ENCODE measurements at regions not wholly inside any gene's neighbourhood (a gene's known extent, or its start where the extent isn't known, plus 50 kb on each side); places are given as distances from the start of the nearest gene placed in this dataset.
"Not testable (repeated sequence)": the region's sequence is repeated elsewhere in the genome, so short reads cannot be mapped to it uniquely, and the experiment has no call there.

DNA sequence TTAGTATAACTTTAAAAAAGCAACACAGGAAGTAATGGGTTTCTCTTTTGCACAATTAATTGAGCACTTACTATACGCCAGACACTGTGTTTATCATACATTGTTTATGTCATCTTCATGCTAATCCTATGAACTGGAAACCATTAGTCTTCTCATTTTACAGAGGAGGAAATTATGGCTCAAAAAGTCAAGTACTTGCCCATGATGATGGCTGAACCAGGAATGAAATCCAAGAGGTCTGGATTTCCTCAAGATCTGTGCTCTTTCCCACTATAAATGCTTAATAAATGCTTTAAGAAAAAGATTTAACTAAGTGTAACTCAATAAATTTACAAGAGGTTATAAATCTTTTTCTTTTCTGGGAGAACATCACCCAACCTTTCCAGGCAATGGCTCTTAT, 303.7 kb upstream of the RRP15 start:
- Mint-ChIP-seq H3K27ac (no peak overlapping the region), H3K4me1 (no peaks in the 10 kb centered on the region), H3K9me3 (ENCODE audit: low read depth) (peaks cover 5% of the 10 kb centered on the region), H3K27me3 (no peaks in the 10 kb centered on the region), H3K36me3 (no peaks in the 10 kb centered on the region), H3K4me3 (no peak overlapping the region)
- CTCF ChIA-PET = no interaction called here
- DNase-seq (no peak), ATAC-seq (no peak)

GRCh38 chr1:217982331-217983050, 302.6 kb upstream of the RRP15 start:
- Mint-ChIP-seq H3K36me3 (no peaks in the 10 kb centered on the region), H3K9me3 (ENCODE audit: low read depth) (peaks cover 2% of the 10 kb centered on the region), H3K4me1 (no peaks in the 10 kb centered on the region), H3K27ac (no peak overlapping the region), H3K27me3 (no peaks in the 10 kb centered on the region), H3K4me3 (no peak overlapping the region)
- CTCF ChIA-PET = no interaction called here
- ATAC-seq = no peak
- DNase-seq = no peak

DNA sequence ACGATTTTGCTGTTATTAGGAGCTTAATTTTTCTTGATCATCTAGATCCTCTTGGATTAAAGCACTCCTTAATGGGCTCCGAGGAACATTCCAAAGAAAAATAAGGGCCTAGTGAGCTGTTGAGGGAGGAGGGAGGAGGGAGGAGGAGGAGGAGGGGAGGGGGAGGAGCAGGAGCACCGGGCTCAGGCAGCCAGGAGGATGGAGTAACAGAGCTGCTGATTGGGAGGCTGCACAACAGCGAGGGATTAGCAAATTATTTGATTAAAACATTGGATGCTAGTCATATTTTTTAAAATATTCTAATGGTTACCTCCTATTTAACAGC, 302.1 kb upstream of the RRP15 start:
- ATAC-seq (no peak), DNase-seq (no peak)
- H3K9me3 Mint-ChIP-seq (ENCODE audit: low read depth) = peaks cover 2% of the 10 kb centered on the region
- H3K4me3 Mint-ChIP-seq = no peak overlapping the region
- H3K27ac Mint-ChIP-seq = no peak overlapping the region
- no peaks in the 10 kb centered on the region for H3K36me3 Mint-ChIP-seq
- H3K4me1 Mint-ChIP-seq = no peaks in the 10 kb centered on the region
- CTCF ChIA-PET = no interaction called here
- H3K27me3 Mint-ChIP-seq = no peaks in the 10 kb centered on the region

GRCh38 chr1:217985641-217986040, 299.5 kb upstream of the RRP15 start:
- Mint-ChIP-seq H3K27ac (no peak overlapping the region), H3K4me3 (no peak overlapping the region), H3K9me3 (ENCODE audit: low read depth) (peaks cover under 1% of the 10 kb centered on the region)

GRCh38 chr1:217989510-217989909, 295.6 kb upstream of the RRP15 start:
- ATAC-seq = no peak
- CTCF ChIA-PET = no interaction called here
- no peak for DNase-seq

More at GRCh38 chr1:217985641-217986040, 299.5 kb upstream of the RRP15 start:
- no peak for DNase-seq
- CTCF ChIA-PET = no interaction called here
- Mint-ChIP-seq H3K27me3 (no peaks in the 10 kb centered on the region), H3K36me3 (no peaks in the 10 kb centered on the region), H3K4me1 (no peaks in the 10 kb centered on the region)
- ATAC-seq = no peak

GRCh38 chr1:217993439-217993838, 291.7 kb upstream of the RRP15 start:
- Mint-ChIP-seq H3K27me3 (no peaks in the 10 kb centered on the region), H3K36me3 (no peaks in the 10 kb centered on the region), H3K27ac (no peak overlapping the region), H3K9me3 (ENCODE audit: low read depth) (peaks cover 8% of the 10 kb centered on the region), H3K4me3 (no peak overlapping the region), H3K4me1 (no peaks in the 10 kb centered on the region)
- DNase-seq = no peak
- CTCF ChIA-PET = no interaction called here
- ATAC-seq = no peak

More at GRCh38 chr1:217989510-217989909, 295.6 kb upstream of the RRP15 start:
- H3K4me3 Mint-ChIP-seq = no peak overlapping the region
- no peaks in the 10 kb centered on the region for H3K27me3 Mint-ChIP-seq
- no peaks in the 10 kb centered on the region for H3K36me3 Mint-ChIP-seq
- peaks cover 5% of the 10 kb centered on the region for H3K9me3 Mint-ChIP-seq (ENCODE audit: low read depth)
- no peak overlapping the region for H3K27ac Mint-ChIP-seq
- no peaks in the 10 kb centered on the region for H3K4me1 Mint-ChIP-seq

DNA sequence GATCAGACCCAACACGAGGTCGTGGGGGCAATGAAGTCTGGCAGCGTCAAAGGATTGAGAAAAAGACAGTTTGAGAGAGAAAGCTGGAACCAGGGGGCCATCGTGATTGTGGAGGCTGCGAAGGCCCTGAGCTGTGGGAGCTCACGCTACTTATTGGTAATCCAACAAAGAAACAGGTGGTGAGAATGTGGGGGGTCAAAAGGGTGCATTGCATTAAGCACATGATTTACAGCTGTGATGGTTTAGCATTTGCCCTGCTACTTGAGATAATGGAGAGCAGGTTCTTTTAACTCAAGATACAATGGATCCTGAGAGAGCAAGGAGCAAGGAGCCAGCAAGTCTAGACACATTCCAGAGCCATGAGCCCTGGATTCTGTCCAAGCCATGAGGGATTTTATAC, 276.8 kb upstream of the RRP15 start:
- ATAC-seq; H3K4me3 Mint-ChIP-seq; H3K27me3 Mint-ChIP-seq; H3K9me3 Mint-ChIP-seq (ENCODE audit: low read depth); DNase-seq; H3K27ac Mint-ChIP-seq; H3K36me3 Mint-ChIP-seq; H3K4me1 Mint-ChIP-seq; CTCF ChIA-PET: not testable (repeated sequence)

DNA sequence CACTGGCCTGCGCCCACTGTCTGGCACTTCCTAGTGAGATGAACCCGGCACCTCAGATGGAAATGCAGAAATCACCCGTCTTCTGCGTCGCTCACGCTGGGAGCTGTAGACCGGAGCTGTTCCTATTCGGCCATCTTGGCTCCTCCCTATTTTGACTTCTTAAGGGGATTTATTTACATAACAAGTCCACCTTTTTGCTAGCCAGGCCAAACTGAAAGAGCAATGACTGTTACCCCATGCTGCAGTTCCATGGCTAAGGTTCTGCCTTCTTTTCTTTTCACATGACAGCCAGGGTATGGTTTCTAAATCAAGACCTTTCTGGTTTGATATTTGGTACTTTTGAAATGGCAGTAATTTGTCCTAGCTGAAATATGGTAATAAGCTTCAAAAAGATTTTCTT, 270.0 kb upstream of the RRP15 start:
- CTCF ChIA-PET; H3K27me3 Mint-ChIP-seq; H3K36me3 Mint-ChIP-seq; ATAC-seq; H3K4me3 Mint-ChIP-seq; DNase-seq; H3K4me1 Mint-ChIP-seq; H3K9me3 Mint-ChIP-seq (ENCODE audit: low read depth); H3K27ac Mint-ChIP-seq: not testable (repeated sequence)

GRCh38 chr1:218024211-218024720, 260.8 kb upstream of the RRP15 start:
- CTCF ChIA-PET = no interaction called here
- ATAC-seq (no peak), DNase-seq (no peak)
- H3K9me3 Mint-ChIP-seq (ENCODE audit: low read depth) = peaks cover 4% of the 10 kb centered on the region
- no peaks in the 10 kb centered on the region for H3K4me1 Mint-ChIP-seq
- no peaks in the 10 kb centered on the region for H3K27me3 Mint-ChIP-seq
- no peak overlapping the region for H3K27ac Mint-ChIP-seq
- H3K4me3 Mint-ChIP-seq = no peak overlapping the region
- H3K36me3 Mint-ChIP-seq = no peaks in the 10 kb centered on the region

DNA sequence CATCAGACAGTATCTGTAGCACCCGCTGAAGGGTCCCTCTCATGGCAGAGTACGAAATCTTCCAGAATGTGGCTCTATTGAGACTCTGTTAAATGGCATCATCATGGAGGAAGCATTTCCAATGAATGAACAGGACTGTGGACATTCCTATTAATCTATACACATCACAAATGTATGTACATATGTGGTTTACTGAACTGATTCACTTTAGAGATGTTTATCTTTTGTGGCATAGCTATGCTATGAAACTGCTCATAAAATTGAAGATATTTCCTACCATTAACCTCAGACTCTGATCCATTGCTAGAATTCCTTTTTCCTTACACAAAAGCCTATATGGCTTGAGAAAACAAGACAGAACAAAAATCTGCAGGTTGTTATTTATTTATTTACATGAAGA, 259.6 kb upstream of the RRP15 start:
- Mint-ChIP-seq H3K27ac (no peak overlapping the region), H3K27me3 (no peaks in the 10 kb centered on the region)
- DNase-seq = no peak

DNA sequence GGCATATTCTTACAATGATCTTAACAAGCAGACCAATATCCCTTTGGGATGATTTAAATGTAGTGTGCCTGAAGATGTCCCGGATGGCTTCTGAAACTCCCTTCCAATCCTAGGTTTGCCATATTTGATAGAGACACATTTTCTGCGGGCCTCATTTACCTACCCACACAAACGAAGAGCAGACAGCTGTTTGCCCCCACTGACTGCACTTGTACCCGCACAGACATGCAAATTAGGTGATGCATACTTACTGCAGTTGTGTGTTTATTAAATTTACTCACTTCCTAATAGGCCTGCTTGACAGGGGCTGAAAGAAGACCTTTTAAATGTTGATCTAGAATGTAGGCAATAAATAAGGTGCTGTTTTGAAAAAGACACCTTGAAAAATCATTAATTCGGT, 257.9 kb upstream of the RRP15 start:
- Mint-ChIP-seq H3K27ac (no peak overlapping the region), H3K36me3 (no peaks in the 10 kb centered on the region), H3K9me3 (ENCODE audit: low read depth) (peaks cover 4% of the 10 kb centered on the region), H3K4me1 (no peaks in the 10 kb centered on the region), H3K4me3 (no peak overlapping the region), H3K27me3 (no peaks in the 10 kb centered on the region)
- ATAC-seq (no peak), DNase-seq (no peak)
- CTCF ChIA-PET = no interaction called here

More for the DNA sequence above, 259.6 kb upstream of the RRP15 start:
- peaks cover 4% of the 10 kb centered on the region for H3K9me3 Mint-ChIP-seq (ENCODE audit: low read depth)
- CTCF ChIA-PET = no interaction called here
- no peak overlapping the region for H3K4me3 Mint-ChIP-seq
- H3K36me3 Mint-ChIP-seq = no peaks in the 10 kb centered on the region
- no peaks in the 10 kb centered on the region for H3K4me1 Mint-ChIP-seq
- no peak for ATAC-seq

GRCh38 chr1:218030846-218031245, 254.2 kb upstream of the RRP15 start:
- peaks cover 2% of the 10 kb centered on the region for H3K9me3 Mint-ChIP-seq (ENCODE audit: low read depth)
- no peaks in the 10 kb centered on the region for H3K4me1 Mint-ChIP-seq
- CTCF ChIA-PET = no interaction called here
- DNase-seq (no peak), ATAC-seq (no peak)
- H3K27ac Mint-ChIP-seq = no peak overlapping the region
- H3K36me3 Mint-ChIP-seq = no peaks in the 10 kb centered on the region
- no peak overlapping the region for H3K4me3 Mint-ChIP-seq
- no peaks in the 10 kb centered on the region for H3K27me3 Mint-ChIP-seq

DNA sequence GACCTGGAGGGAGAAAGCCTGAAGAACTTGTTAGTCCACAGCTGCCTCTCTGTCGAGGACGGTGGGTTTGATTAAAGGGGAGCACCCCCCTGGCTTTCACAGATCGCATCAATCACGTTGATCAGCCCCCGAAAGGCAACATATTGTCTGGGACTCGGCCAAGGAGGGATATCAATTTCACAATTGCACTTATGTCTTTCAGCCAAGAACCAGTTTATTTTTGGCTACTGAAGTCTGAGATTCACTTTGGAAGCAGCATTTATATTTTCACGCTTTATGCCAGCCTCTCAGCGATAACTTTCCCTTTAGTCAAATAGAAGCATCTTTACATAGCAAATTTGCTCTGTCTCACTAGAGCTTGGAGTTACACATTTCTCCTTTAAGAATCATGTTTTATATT, 253.2 kb upstream of the RRP15 start:
- Mint-ChIP-seq H3K27ac (no peak overlapping the region), H3K4me1 (no peaks in the 10 kb centered on the region), H3K27me3 (no peaks in the 10 kb centered on the region), H3K36me3 (no peaks in the 10 kb centered on the region), H3K9me3 (ENCODE audit: low read depth) (peaks cover 2% of the 10 kb centered on the region), H3K4me3 (no peak overlapping the region)
- no peak for ATAC-seq
- CTCF ChIA-PET = no interaction called here
- DNase-seq = no peak

GRCh38 chr1:218034468-218034867, 250.6 kb upstream of the RRP15 start:
- H3K27me3 Mint-ChIP-seq = no peaks in the 10 kb centered on the region
- CTCF ChIA-PET = no interaction called here
- no peaks in the 10 kb centered on the region for H3K9me3 Mint-ChIP-seq (ENCODE audit: low read depth)
- no peak overlapping the region for H3K27ac Mint-ChIP-seq
- ATAC-seq (no peak), DNase-seq (no peak)
- H3K4me3 Mint-ChIP-seq = no peak overlapping the region
- no peaks in the 10 kb centered on the region for H3K4me1 Mint-ChIP-seq
- no peaks in the 10 kb centered on the region for H3K36me3 Mint-ChIP-seq

All from activated CD8-positive, alpha-beta memory T cell treated with anti-CD3 and anti-CD28 coated beads, Interleukin-2, amount 10 ng/mL, durations not matched to agents 7 days and 5 days (primary cell).